SJSA1 (cell line): ENCODE measurements at regions not wholly inside any gene's neighbourhood (a gene's known extent, or its start where the extent isn't known, plus 50 kb on each side); places are given as distances from the start of the nearest gene placed in this dataset.
"Not testable (repeated sequence)": the region's sequence is repeated elsewhere in the genome, so short reads cannot be mapped to it uniquely, and the experiment has no call there.

Experiments
- DNase-seq, 2 experiments: peaks; one replicate each; pipeline ENCODE4 v3.0.0-alpha.2; 2015 to 2020; ENCODE audit warnings: low spot score in 2 of 2, low read depth in 1 of 2
- H3K27ac ChIP-seq: fragments of 250-450 bp; sonication (Bioruptor Pico); 2 replicates; pipeline ENCODE4 v1.5.1; 2020; ENCODE audit warnings: mild to moderate bottlenecking, moderate library complexity
- H3K27me3 ChIP-seq: fragments of 250-450 bp; sonication (Bioruptor Pico); replicated peaks from 2 replicates; pipeline ENCODE4 v1.5.1; 2020; ENCODE audit warnings: mild to moderate bottlenecking, moderate library complexity
- H3K36me3 ChIP-seq: fragments of 250-450 bp; sonication (Bioruptor Pico); 2 replicates; pipeline ENCODE4 v1.5.1; 2020; ENCODE audit warnings: mild to moderate bottlenecking
- H3K4me1 ChIP-seq: fragments of 250-450 bp; sonication (Bioruptor Pico); replicated peaks from 2 replicates; pipeline ENCODE4 v1.6.1; 2021; ENCODE audit warnings: mild to moderate bottlenecking
- H3K4me3 ChIP-seq: fragments of 250-450 bp; sonication (Bioruptor Pico); 2 replicates; pipeline ENCODE4 v1.5.1; 2020; ENCODE audit warnings: mild to moderate bottlenecking
- H3K9me3 ChIP-seq: fragments of 250-450 bp; sonication (Bioruptor Pico); replicated peaks from 2 replicates; pipeline ENCODE4 v1.5.1; 2020; ENCODE audit warnings: mild to moderate bottlenecking

DNA sequence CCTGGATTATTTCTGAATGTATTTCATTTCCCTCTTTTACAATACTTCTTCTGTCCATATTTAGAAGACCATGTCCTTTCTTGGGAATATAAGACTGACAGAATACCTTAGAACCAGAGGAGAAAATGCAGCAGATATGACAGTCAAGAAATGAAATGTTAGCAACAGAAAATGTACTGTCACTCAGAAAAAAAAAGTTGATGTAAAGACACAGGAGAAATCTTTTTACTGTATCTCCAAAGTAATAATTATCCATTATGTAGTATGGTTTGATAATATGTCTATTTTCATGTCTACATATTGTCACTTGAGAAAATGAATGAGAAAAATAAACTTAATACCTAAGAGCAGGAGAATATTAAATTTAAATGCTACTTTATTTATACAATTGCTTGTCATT lies 652.1 kb downstream of the GABRG2 start:
- no peak for DNase-seq
- Histone ChIP-seq H3K36me3 (no peaks in the 10 kb centered on the region), H3K9me3 (peaks cover 15% of the 10 kb centered on the region), H3K4me1 (no peaks in the 10 kb centered on the region), H3K4me3 (no peak overlapping the region), H3K27me3 (no peaks in the 10 kb centered on the region), H3K27ac (no peak overlapping the region)

DNA sequence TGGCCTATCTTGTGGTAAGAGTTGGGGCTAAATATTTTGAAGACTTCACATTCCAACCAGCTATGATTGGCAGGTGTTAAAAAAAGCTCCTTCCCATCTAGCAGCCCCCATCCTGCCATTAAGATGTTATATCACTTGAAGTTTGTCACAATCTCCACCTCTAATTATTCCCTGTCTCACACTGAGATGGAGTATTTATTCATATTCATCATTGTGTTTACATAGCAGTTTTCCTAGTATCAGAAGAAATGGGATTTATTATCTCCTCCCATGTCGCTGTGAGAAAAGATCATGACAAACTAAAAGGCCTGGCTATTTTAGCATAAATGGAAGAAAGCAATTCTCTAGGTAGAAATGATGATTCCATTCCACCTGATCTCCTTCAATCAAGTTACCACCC lies 653.6 kb downstream of the GABRG2 start:
- Histone ChIP-seq H3K4me1 (no peaks in the 10 kb centered on the region), H3K9me3 (peaks cover 17% of the 10 kb centered on the region), H3K36me3 (no peaks in the 10 kb centered on the region), H3K27me3 (no peaks in the 10 kb centered on the region), H3K4me3 (no peak overlapping the region), H3K27ac (no peak overlapping the region)
- no peak for DNase-seq

DNA sequence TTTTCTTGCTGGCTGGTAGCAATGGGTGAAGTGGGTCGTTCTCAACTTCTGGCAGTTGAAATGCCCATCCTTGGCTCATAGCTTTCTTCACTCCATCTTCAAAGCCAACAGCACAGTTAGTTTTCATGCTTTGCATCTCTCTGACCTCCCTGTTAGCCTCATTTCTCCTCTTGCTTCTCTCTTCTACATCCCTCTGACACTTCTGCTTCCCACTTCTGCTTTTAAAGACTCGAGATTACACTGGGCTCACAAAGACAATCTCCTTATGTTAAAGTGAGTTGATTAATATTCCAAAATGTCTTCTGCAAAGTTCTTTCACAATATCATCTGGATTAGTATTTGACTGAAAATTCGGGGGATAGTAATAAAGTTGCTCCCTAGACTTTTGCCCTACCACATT lies 684.8 kb upstream of the CCNG1 start:
- no peaks in the 10 kb centered on the region for H3K36me3 ChIP-seq
- no peak overlapping the region for H3K4me3 ChIP-seq
- no peaks in the 10 kb centered on the region for H3K4me1 ChIP-seq
- peaks cover 8% of the 10 kb centered on the region for H3K9me3 ChIP-seq
- H3K27ac ChIP-seq = no peak overlapping the region
- DNase-seq = no peak
- H3K27me3 ChIP-seq = no peaks in the 10 kb centered on the region

DNA sequence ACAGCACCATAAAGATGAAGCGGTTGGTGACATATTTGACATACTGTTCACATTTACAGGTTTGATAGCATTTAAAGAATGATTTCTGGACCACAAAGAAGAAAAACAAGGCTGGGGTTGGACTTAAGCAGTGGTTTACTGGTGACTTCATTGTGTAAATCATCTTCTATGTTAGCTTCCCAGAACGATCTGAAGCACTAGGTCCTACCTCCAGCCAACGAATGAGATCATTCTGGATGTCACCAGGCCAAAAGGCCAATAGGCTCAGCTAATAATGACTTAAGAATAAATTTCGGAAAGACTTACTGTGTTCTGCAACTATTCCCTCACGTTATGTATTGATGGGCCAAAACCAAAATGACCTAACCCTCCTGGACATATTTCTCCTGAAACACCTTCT lies 675.3 kb upstream of the CCNG1 start:
- Histone ChIP-seq H3K4me1 (no peaks in the 10 kb centered on the region), H3K27ac (no peak overlapping the region), H3K27me3 (no peaks in the 10 kb centered on the region), H3K4me3 (no peak overlapping the region), H3K36me3 (no peaks in the 10 kb centered on the region), H3K9me3 (peaks cover 11% of the 10 kb centered on the region)
- DNase-seq = no peak

DNA sequence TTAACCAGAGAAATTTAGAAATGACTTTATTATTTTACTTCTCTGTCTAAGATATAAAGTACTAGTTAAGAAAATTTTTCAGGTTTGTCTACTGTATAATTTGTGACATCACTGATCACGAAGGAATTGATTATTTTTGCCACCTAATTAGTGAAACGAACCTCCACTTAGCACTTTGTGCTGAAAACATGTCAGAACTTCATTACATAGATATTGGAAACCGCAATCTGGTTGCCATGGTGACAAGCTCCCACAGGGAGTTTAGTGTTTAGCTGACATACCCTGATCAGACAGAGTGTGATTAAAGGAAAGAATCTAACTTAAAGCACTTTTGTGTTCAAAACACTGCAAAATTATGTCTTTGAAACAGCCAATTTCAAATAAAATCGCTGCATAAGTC lies 668.4 kb upstream of the CCNG1 start:
- H3K4me1 ChIP-seq = no peaks in the 10 kb centered on the region
- no peak for DNase-seq
- no peaks in the 10 kb centered on the region for H3K27me3 ChIP-seq
- no peak overlapping the region for H3K27ac ChIP-seq
- 0 out of 2 replicates have a peak, but pooled peaks cover 3% of the 10 kb centered on the region for H3K9me3 ChIP-seq
- no peak overlapping the region for H3K4me3 ChIP-seq
- no peaks in the 10 kb centered on the region for H3K36me3 ChIP-seq

DNA sequence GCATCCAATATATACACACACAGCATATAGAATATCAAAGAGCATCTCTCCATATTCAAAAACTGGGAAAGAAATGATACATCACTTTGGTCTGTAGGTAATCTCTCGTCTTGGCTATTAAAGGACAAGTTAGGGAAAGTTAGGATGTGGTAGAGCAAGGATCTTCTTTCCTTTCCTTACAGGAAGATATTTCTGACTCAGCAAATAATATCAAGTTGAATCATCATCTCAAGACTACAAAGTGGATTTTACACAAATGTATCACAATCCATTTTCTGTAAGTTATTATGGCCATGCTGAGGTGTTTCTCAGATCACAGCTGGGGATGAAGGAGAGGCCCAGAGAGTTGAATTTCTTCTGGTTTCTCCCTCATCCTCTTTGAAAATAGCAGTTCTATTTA lies 651.7 kb upstream of the CCNG1 start:
- Histone ChIP-seq H3K36me3 (no peaks in the 10 kb centered on the region), H3K4me1 (no peaks in the 10 kb centered on the region), H3K27me3 (no peaks in the 10 kb centered on the region), H3K4me3 (no peak overlapping the region), H3K27ac (no peak overlapping the region), H3K9me3 (peaks cover 9% of the 10 kb centered on the region; the same call in 1 of the 2 replicates)
- no peak for DNase-seq

DNA sequence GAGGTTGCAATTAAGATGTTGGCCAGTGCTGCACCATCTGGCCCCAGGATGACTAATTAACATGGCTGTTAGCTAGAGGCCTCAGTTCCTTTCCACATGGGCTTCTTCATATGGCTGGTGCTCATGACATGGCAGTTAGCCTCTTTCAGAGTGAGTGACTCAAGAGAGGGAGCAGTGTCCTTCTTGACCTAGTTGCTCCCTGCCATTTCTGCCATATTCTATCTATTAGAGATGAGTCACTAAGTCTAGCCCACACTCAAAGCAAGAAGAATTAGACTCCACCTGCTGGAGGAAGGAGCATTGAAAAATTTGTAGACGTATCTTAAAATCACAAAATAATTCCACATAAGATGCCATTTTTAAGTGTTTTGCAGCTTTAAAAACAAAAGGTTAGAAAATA lies 651.2 kb upstream of the CCNG1 start:
- H3K27me3 ChIP-seq = no peaks in the 10 kb centered on the region
- no peaks in the 10 kb centered on the region for H3K36me3 ChIP-seq
- no peak for DNase-seq

DNA sequence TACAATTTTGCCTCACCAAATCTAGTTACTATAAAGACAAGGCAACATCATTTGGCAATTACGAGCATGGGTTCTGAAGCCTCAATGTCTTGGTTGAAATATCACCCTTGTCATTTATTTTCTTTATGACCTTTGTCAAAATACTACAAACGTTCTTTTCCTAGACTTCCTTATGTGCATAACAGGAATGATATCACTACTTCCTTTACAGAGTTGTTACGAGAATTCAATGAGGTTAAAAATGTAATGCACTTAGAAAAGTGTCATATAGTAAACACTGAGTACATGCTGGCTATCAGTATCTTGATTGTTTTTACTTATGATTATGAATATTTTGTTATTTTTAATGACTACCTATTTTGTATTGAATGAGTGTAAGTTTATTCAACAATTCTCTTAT lies 640.9 kb upstream of the CCNG1 start:
- H3K27ac ChIP-seq = no peak overlapping the region
- no peak for DNase-seq
- H3K4me3 ChIP-seq = no peak overlapping the region
- no peaks in the 10 kb centered on the region for H3K36me3 ChIP-seq
- H3K4me1 ChIP-seq = no peaks in the 10 kb centered on the region
- H3K9me3 ChIP-seq = peaks cover 36% of the 10 kb centered on the region
- no peaks in the 10 kb centered on the region for H3K27me3 ChIP-seq

More for the DNA sequence above, 651.2 kb upstream of the CCNG1 start:
- H3K9me3 ChIP-seq = peaks cover 9% of the 10 kb centered on the region; the same call in 1 of the 2 replicates
- H3K27ac ChIP-seq = no peak overlapping the region
- H3K4me1 ChIP-seq = no peaks in the 10 kb centered on the region
- H3K4me3 ChIP-seq = no peak overlapping the region

DNA sequence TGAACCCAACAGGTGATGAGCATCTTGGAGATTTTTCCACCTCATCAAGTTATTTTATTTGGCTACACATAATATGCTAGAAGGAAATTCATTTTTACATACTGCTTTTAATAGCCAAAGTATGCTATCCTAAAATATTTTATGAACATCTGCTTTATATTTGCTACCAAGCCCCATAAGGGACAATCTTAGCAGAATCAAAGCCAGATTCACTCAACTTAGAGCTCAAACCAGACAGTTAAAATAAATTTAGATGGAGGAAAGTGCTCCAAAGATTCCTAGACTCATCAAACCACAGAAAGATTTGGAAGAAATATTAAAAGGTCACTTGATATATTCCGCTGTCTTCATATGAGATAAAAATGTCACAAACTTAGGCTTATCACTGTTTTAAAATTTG lies 637.1 kb upstream of the CCNG1 start:
- no peak overlapping the region for H3K27ac ChIP-seq
- no peaks in the 10 kb centered on the region for H3K27me3 ChIP-seq
- DNase-seq = no peak
- no peaks in the 10 kb centered on the region for H3K4me1 ChIP-seq
- no peaks in the 10 kb centered on the region for H3K36me3 ChIP-seq
- H3K9me3 ChIP-seq = peaks cover 23% of the 10 kb centered on the region
- H3K4me3 ChIP-seq = no peak overlapping the region

DNA sequence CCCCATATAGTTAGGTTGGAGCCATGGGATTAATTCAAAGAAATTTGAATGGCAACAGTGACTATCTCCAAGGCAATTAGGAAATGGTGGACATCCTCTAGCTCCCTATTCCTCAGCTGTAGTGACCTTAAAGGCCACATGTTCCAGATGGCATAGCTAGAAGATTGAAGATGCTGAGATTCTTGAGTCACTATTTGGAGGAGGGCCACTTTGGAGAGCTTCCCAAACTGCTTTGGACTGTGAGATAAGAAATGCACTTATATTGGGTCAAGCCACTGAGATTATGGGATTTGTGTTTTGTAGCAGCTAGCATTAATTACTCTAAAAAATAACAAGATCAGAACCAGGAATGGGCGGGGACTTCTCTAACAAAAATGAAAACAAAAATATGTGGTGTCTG lies 636.2 kb upstream of the CCNG1 start:
- H3K4me1 ChIP-seq = no peaks in the 10 kb centered on the region
- no peak overlapping the region for H3K4me3 ChIP-seq
- no peak overlapping the region for H3K27ac ChIP-seq
- H3K9me3 ChIP-seq = peaks cover 15% of the 10 kb centered on the region
- H3K36me3 ChIP-seq = no peaks in the 10 kb centered on the region
- no peaks in the 10 kb centered on the region for H3K27me3 ChIP-seq
- DNase-seq = no peak

DNA sequence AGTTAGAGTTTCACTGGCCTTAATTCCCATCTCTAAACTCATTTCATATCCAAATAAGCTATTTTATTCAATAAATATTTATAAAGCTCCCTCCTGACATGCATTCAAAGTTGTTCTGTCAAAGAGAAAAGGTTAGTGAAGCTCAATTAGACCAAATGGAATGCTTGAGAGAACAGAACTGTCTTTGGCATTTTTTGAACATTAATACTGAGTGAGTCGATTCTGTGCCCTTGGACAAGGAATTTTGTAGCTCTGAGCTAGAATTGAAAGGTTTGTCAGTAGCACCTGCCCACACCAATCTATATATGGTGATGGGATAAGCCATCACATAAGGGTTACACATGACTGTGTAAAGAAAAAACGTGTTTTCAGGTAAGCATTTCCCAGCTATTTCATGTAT lies 631.2 kb upstream of the CCNG1 start:
- H3K4me1 ChIP-seq = no peaks in the 10 kb centered on the region

DNA sequence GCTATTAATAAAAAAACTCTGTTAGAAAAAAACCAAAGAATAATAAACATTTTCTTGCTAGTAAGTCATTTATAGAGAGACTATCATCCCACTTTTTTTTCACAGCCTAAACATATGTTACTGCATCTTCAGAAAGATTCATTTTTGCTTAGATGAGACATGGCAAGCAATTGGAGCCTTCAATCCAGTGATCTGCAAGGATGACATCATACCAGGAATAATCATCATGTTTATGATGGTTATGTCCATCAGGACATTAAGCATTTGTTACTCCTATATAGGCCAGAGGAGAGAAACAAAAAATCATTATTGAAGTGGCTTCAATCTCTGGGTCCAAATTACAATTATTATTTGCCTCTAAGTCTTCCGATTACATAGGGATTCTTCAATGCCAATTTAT lies 626.3 kb upstream of the CCNG1 start:
- Histone ChIP-seq H3K27ac (no peak overlapping the region), H3K4me1 (no peaks in the 10 kb centered on the region), H3K4me3 (no peak overlapping the region), H3K36me3 (no peaks in the 10 kb centered on the region), H3K27me3 (no peaks in the 10 kb centered on the region), H3K9me3 (peaks cover 24% of the 10 kb centered on the region)
- DNase-seq = no peak

More for the DNA sequence above, 631.2 kb upstream of the CCNG1 start:
- Histone ChIP-seq H3K27me3 (no peaks in the 10 kb centered on the region), H3K9me3 (peaks cover 3% of the 10 kb centered on the region), H3K36me3 (no peaks in the 10 kb centered on the region), H3K4me3 (no peak overlapping the region), H3K27ac (no peak overlapping the region)
- no peak for DNase-seq

DNA sequence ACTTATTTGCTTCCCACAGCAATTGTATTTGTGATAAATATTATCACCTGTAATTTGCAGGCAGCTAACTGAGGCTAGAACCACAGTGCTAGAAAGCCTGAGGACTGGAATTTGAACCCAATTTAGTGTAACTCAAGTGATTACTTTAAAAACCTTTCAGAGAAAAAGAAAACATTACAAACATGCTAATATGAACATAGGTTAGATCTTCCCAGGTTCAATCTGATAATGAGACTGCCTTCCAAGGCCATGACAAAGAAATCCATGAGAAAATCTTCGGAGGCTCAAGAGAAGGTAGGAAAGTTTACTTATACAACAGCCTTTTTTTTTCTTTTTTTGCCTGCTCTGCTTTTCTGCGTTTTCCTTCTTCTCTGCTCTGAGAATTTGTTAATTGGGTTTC lies 620.6 kb upstream of the CCNG1 start:
- H3K4me3 ChIP-seq = no peak overlapping the region
- no peak overlapping the region for H3K27ac ChIP-seq
- peaks cover 21% of the 10 kb centered on the region for H3K9me3 ChIP-seq
- no peaks in the 10 kb centered on the region for H3K27me3 ChIP-seq
- no peaks in the 10 kb centered on the region for H3K36me3 ChIP-seq
- H3K4me1 ChIP-seq = no peaks in the 10 kb centered on the region
- no peak for DNase-seq

DNA sequence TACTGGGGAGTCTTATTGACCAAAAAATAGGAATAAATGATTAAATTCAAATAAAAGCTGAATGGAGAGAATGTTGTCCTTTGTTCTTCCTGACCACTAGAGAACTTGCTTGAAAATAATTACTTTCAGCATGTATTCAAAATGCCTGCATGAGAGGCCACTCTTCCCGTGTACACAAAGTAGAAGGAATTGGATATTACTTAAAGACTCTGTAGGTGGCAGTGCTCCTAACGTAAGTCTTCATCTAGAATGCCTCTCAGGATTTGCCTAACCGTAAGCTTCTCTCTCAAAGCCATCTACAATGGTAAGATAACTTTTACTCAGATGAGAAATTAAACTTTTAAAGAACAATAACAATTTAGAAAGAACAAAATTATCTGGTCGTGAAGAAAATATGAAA lies 620.0 kb upstream of the CCNG1 start:
- H3K9me3 ChIP-seq = peaks cover 19% of the 10 kb centered on the region
- no peaks in the 10 kb centered on the region for H3K36me3 ChIP-seq
- H3K27ac ChIP-seq = no peak overlapping the region
- no peak overlapping the region for H3K4me3 ChIP-seq
- no peaks in the 10 kb centered on the region for H3K27me3 ChIP-seq
- H3K4me1 ChIP-seq = no peaks in the 10 kb centered on the region
- no peak for DNase-seq

DNA sequence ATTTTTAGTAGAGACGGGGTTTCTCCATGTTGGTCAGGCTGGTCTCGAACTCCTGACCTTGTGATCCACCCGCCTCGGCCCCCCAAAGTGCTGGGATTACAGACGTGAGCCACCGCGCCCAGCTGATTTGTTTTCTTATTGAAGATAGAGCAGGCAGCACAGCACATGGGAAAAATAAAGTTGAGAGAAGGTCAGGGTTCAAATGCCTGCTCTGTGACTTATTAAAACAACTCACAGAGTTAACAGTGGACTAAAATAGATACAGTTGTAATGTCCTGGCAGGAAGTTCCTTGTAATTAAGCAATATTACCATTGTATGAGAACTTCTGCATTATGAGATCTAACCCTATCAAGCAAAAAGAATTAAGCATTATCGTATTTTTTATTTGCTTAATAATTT lies 615.7 kb upstream of the CCNG1 start:
- not testable (repeated sequence) for H3K4me3 ChIP-seq, DNase-seq, H3K4me1 ChIP-seq, H3K27me3 ChIP-seq, H3K36me3 ChIP-seq, H3K27ac ChIP-seq, H3K9me3 ChIP-seq
